AG10803 (cell line): ENCODE measurements at regions not wholly inside any gene's neighbourhood (a gene's known extent, or its start where the extent isn't known, plus 50 kb on each side); places are given as distances from the start of the nearest gene placed in this dataset.
"Not testable (repeated sequence)": the region's sequence is repeated elsewhere in the genome, so short reads cannot be mapped to it uniquely, and the experiment has no call there.

Experiments used
- DNase-seq: peaks from one replicate; pipeline ENCODE4 v3.0.0; 2010; ENCODE audit warnings: low read depth
- H3K4me3 ChIP-seq: 2 replicates; pipeline ENCODE4 v1.5.1; 2011; ENCODE audit warnings: mild to moderate bottlenecking, low read length, control low read depth

- DNase-seq: not testable (repeated sequence)
These were observed 64.8 kb downstream of the B4GALT7 start for GRCh38 chr5:177664737-177665136.

GRCh38 chr5:177665172-177665571, 65.2 kb downstream of the B4GALT7 start:
- not testable (repeated sequence) for DNase-seq, H3K4me3 ChIP-seq

More at GRCh38 chr5:177664737-177665136, 64.8 kb downstream of the B4GALT7 start:
- not testable (repeated sequence) for H3K4me3 ChIP-seq

GRCh38 chr5:177665960-177666359, 66.0 kb downstream of the B4GALT7 start:
- H3K4me3 ChIP-seq, DNase-seq: not testable (repeated sequence)

- not testable (repeated sequence) for DNase-seq
- peak overlapping the region; percentile 49 for H3K4me3 ChIP-seq
These were observed 71.3 kb downstream of the B4GALT7 start for GRCh38 chr5:177671035-177671754.

GRCh38 chr5:177671755-177672690, 72.1 kb downstream of the B4GALT7 start:
- H3K4me3 ChIP-seq: peak overlapping the region; percentile 31
- peak; percentile 12 for DNase-seq
